ENCODE measurements at regions not wholly inside any gene's neighbourhood (a gene's known extent, or its start where the extent isn't known, plus 50 kb on each side); places are given as distances from the start of the nearest gene placed in this dataset.

DNA sequence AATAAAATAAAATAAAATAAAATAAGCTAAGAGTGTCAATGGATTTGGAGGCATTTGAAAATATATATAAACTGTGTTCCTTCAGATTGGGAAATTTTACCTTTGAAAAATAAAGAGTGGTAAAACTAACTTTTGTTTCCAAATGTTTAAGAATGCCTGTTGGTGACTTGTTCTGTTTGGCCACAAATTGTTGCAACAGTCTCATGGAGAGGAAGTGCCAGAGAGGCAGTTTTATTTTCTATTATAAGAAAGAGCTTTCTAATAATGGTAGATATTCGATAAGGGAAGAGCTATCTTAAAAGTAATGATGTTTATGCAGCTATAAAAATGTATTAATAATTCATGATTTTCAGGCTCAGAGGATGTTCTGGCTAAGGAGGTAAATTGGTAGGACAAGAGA is 68.8 kb upstream of the MDGA2 start:
- no peak for DNase-seq
- H3K27me3 Mint-ChIP-seq = no peaks in the 10 kb centered on the region
- Histone ChIP-seq H3K27ac (ENCODE audit: low read length in 2 of 2) (no peak overlapping the region), H3K79me2 (ENCODE audit: control insufficient read depth, insufficient read depth, low read length) (no peaks in the 10 kb centered on the region), H4K20me1 (ENCODE audit: control insufficient read depth, insufficient read depth, low read length, poor library complexity, severe bottlenecking) (no peaks in the 10 kb centered on the region), H3K36me3 (replicated peaks in 1 of 2; ENCODE audit: control extremely low read depth in 1 of 2, control insufficient read depth in 1 of 2, extremely low read depth in 1 of 2, insufficient read depth in 2 of 2, low read length in 1 of 2) (no peaks in the 10 kb centered on the region), H3K9me3 (ENCODE audit: control extremely low read depth in 1 of 3, control insufficient read depth in 2 of 3, insufficient read depth in 1 of 3, low read length in 2 of 3) (no peaks in the 10 kb centered on the region), H3K27me3 (replicated peaks in 1 of 4; ENCODE audit: control extremely low read depth in 1 of 4, control insufficient read depth in 3 of 4, insufficient read depth in 4 of 4, low read length in 3 of 4) (no peaks in the 10 kb centered on the region), H3K4me3 (ENCODE audit: control extremely low read depth in 1 of 5, extremely low read depth in 1 of 5, insufficient read depth in 1 of 5, low read depth in 2 of 5, low read length in 4 of 5) (no peak overlapping the region), H3K4me2 (replicated peaks; ENCODE audit: low read depth, low read length, poor library complexity, severe bottlenecking) (no peak overlapping the region), H2AFZ (ENCODE audit: insufficient read depth, low read depth, low read length, poor library complexity, severe bottlenecking) (no peak overlapping the region), H3K4me1 (ENCODE audit: control insufficient read depth in 2 of 2, insufficient read depth in 2 of 2, low read length in 2 of 2) (no peaks in the 10 kb centered on the region), H3K9ac (ENCODE audit: low read length) (no peak overlapping the region)
- POLR2A ChIA-PET = no interaction called here
- no peak for ATAC-seq (ENCODE audit: low read depth)
- no peak overlapping the region for H3K4me3 Mint-ChIP-seq
- intact Hi-C loops (cut with micrococcal nuclease) = no loop called here
- no peak overlapping the region for H3K27ac Mint-ChIP-seq
- no peaks in the 10 kb centered on the region for H3K9me3 Mint-ChIP-seq (ENCODE audit: insufficient read depth)
- no peaks in the 10 kb centered on the region for H3K4me1 Mint-ChIP-seq
- CTCF ChIA-PET = no interaction called here
- WGBS (ENCODE audit: insufficient coverage) = no CpG with 5 or more reads among the region's 1 CpG
- TF ChIP-seq CTCF (IDR thresholded peaks at IDR 0.05) = no peak
- no peak for TF ChIP-seq EZH2 (IDR thresholded peaks at IDR 0.05; ENCODE audit: borderline replicate concordance, insufficient read depth, low read depth, low read length, poor library complexity, severe bottlenecking)

DNA sequence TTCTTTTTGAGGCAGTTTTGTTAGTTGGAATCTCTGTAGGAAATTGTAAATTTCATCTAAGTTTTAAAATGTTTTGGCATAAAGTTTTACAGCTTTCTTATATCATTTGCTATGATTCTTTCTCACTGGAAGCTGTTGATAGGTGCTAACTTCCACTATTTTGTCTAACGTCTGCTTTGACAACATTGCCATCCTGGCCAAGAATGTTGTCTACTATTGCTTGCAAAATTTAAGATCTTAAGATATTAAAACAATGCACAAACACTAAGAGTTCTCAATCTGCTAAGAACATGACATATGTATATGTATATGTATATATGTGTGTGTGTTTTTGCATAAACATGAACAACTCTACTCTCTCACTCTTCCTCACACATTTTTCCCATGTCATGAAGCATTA is 64.1 kb upstream of the MDGA2 start:
- no peaks in the 10 kb centered on the region for H3K27me3 ChIP-seq (replicated peaks in 1 of 4; ENCODE audit: control extremely low read depth in 1 of 4, control insufficient read depth in 3 of 4, insufficient read depth in 4 of 4, low read length in 3 of 4)
- no peaks in the 10 kb centered on the region for H3K4me1 ChIP-seq (ENCODE audit: control insufficient read depth in 2 of 2, insufficient read depth in 2 of 2, low read length in 2 of 2)
- no peak for DNase-seq
- TF ChIP-seq EZH2 (IDR thresholded peaks at IDR 0.05; ENCODE audit: borderline replicate concordance, insufficient read depth, low read depth, low read length, poor library complexity, severe bottlenecking) = no peak
- no peak for TF ChIP-seq CTCF (IDR thresholded peaks at IDR 0.05)
- no peaks in the 10 kb centered on the region for H3K9me3 ChIP-seq (ENCODE audit: control extremely low read depth in 1 of 3, control insufficient read depth in 2 of 3, insufficient read depth in 1 of 3, low read length in 2 of 3)
- no peak overlapping the region for H2AFZ ChIP-seq (ENCODE audit: insufficient read depth, low read depth, low read length, poor library complexity, severe bottlenecking)
- no peak for ATAC-seq (ENCODE audit: low read depth)
- H3K4me2 ChIP-seq (replicated peaks; ENCODE audit: low read depth, low read length, poor library complexity, severe bottlenecking) = no peak overlapping the region
- no peak overlapping the region for H3K9ac ChIP-seq (ENCODE audit: low read length)
- Mint-ChIP-seq H3K4me1 (no peaks in the 10 kb centered on the region), H3K9me3 (ENCODE audit: insufficient read depth) (no peaks in the 10 kb centered on the region), H3K27me3 (no peaks in the 10 kb centered on the region), H3K4me3 (no peak overlapping the region), H3K27ac (no peak overlapping the region)
- H3K4me3 ChIP-seq (ENCODE audit: control extremely low read depth in 1 of 5, extremely low read depth in 1 of 5, insufficient read depth in 1 of 5, low read depth in 2 of 5, low read length in 4 of 5) = no peak overlapping the region
- intact Hi-C loops (cut with micrococcal nuclease) = no loop called here
- H3K36me3 ChIP-seq (replicated peaks in 1 of 2; ENCODE audit: control extremely low read depth in 1 of 2, control insufficient read depth in 1 of 2, extremely low read depth in 1 of 2, insufficient read depth in 2 of 2, low read length in 1 of 2) = no peaks in the 10 kb centered on the region
- no CpG with 5 or more reads among the region's 1 CpG for WGBS (ENCODE audit: insufficient coverage)
- ChIA-PET CTCF (no interaction called here), POLR2A (no interaction called here)
- no peaks in the 10 kb centered on the region for H4K20me1 ChIP-seq (ENCODE audit: control insufficient read depth, insufficient read depth, low read length, poor library complexity, severe bottlenecking)
- H3K79me2 ChIP-seq (ENCODE audit: control insufficient read depth, insufficient read depth, low read length) = no peaks in the 10 kb centered on the region
- no peak overlapping the region for H3K27ac ChIP-seq (ENCODE audit: low read length in 2 of 2)
